ENCODE measurements at regions not wholly inside any gene's neighbourhood (a gene's known extent, or its start where the extent isn't known, plus 50 kb on each side); places are given as distances from the start of the nearest gene placed in this dataset.
"Not testable (repeated sequence)": the region's sequence is repeated elsewhere in the genome, so short reads cannot be mapped to it uniquely, and the experiment has no call there.

DNA sequence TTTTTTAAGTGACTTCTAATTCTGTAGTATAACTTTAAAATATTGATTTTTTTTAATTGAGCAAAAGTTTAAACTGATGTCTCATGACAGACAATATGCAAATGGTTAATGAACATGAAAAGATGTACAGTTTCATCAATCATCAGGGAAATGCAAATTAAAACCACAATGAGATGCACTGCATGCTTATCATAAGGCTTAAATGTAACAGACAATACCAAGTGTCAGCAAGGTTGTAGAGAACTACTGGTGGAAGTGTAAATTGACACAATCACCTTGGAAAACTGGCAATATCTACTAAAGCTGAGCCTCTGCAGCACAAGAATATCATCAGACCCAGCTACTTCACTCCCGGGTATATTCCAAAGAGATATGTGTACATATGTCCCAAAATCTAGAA is 70.2 kb upstream of the DAPP1 start:
- Histone ChIP-seq H3K4me3 (no peak overlapping the region), H3K9me3 (ENCODE audit: low read depth) (no peaks in the 10 kb centered on the region)

GRCh38 chr4:99736846-99737245 is 79.2 kb upstream of the C4orf54 start:
- Histone ChIP-seq H3F3A (ENCODE audit: insufficient read depth) (no peaks in the 10 kb centered on the region), H3K27ac (no peak overlapping the region), H3K9me2 (ENCODE audit: insufficient read depth) (no peaks in the 10 kb centered on the region), H3K4me3 (no peak overlapping the region), H3K4me1 (ENCODE audit: insufficient read depth) (no peaks in the 10 kb centered on the region), H3K9me3 (ENCODE audit: low read depth) (no peaks in the 10 kb centered on the region), H2AFZ (no peak overlapping the region), H3K4me2 (ENCODE audit: unreplicated experiment) (no peak overlapping the region), H3K9ac (no peak overlapping the region), H3K79me2 (ENCODE audit: insufficient read depth) (no peaks in the 10 kb centered on the region), H4K20me1 (ENCODE audit: insufficient read depth) (no peaks in the 10 kb centered on the region), H3K27me3 (replicated peaks; ENCODE audit: insufficient read depth) (no peaks in the 10 kb centered on the region), H3K36me3 (ENCODE audit: low read depth) (no peaks in the 10 kb centered on the region)
- 18 to 19% methylated on average over 1 of the region's 1 CpG for WGBS, 2 experiments (ENCODE audit: low coverage in 1 of 2, low lambda C conversion rate in 2 of 2, missing lambda C conversion rate in 2 of 2)
- DNase-seq: no peak
- in situ Hi-C loops (cut with MboI): no loop called here
- TF ChIP-seq EZH2phosphoT487 (IDR thresholded peaks at IDR 0.05; ENCODE audit: insufficient read depth, low read depth) (no peak), EZH2 (IDR thresholded peaks at IDR 0.05; ENCODE audit: insufficient read depth, poor library complexity, severe bottlenecking) (no peak)

More for the DNA sequence above, 70.2 kb upstream of the DAPP1 start:
- Histone ChIP-seq H3F3A (ENCODE audit: insufficient read depth) (no peaks in the 10 kb centered on the region), H3K36me3 (ENCODE audit: low read depth) (no peaks in the 10 kb centered on the region), H3K79me2 (ENCODE audit: insufficient read depth) (no peaks in the 10 kb centered on the region), H3K9me2 (ENCODE audit: insufficient read depth) (no peaks in the 10 kb centered on the region), H3K27ac (no peak overlapping the region), H3K4me1 (ENCODE audit: insufficient read depth) (no peaks in the 10 kb centered on the region), H3K4me2 (ENCODE audit: unreplicated experiment) (no peak overlapping the region), H3K9ac (no peak overlapping the region), H4K20me1 (ENCODE audit: insufficient read depth) (no peaks in the 10 kb centered on the region), H3K27me3 (replicated peaks; ENCODE audit: insufficient read depth) (no peaks in the 10 kb centered on the region), H2AFZ (no peak overlapping the region)
- WGBS, 2 experiments (ENCODE audit: low coverage in 1 of 2, low lambda C conversion rate in 2 of 2, missing lambda C conversion rate in 2 of 2): 36 to 54% methylated on average over 1 of the region's 1 CpG
- no peak for TF ChIP-seq EZH2phosphoT487 (IDR thresholded peaks at IDR 0.05; ENCODE audit: insufficient read depth, low read depth)
- no peak for TF ChIP-seq EZH2 (IDR thresholded peaks at IDR 0.05; ENCODE audit: insufficient read depth, poor library complexity, severe bottlenecking)
- in situ Hi-C loops (cut with MboI): no loop called here
- no peak for DNase-seq

- no peak for TF ChIP-seq EZH2 (IDR thresholded peaks at IDR 0.05; ENCODE audit: insufficient read depth, poor library complexity, severe bottlenecking)
- no peaks in the 10 kb centered on the region for H3K27me3 ChIP-seq (replicated peaks; ENCODE audit: insufficient read depth)
- no peak overlapping the region for H3K4me3 ChIP-seq
- in situ Hi-C loops (cut with MboI): no loop called here
- no peaks in the 10 kb centered on the region for H4K20me1 ChIP-seq (ENCODE audit: insufficient read depth)
- no peak overlapping the region for H2AFZ ChIP-seq
- no peaks in the 10 kb centered on the region for H3K9me3 ChIP-seq (ENCODE audit: low read depth)
- no peak overlapping the region for H3K9ac ChIP-seq
- no peak overlapping the region for H3K27ac ChIP-seq
- H3F3A ChIP-seq (ENCODE audit: insufficient read depth): no peaks in the 10 kb centered on the region
- H3K79me2 ChIP-seq (ENCODE audit: insufficient read depth): no peaks in the 10 kb centered on the region
- H3K4me1 ChIP-seq (ENCODE audit: insufficient read depth): no peaks in the 10 kb centered on the region
- H3K36me3 ChIP-seq (ENCODE audit: low read depth): no peaks in the 10 kb centered on the region
- no peak for DNase-seq
- H3K9me2 ChIP-seq (ENCODE audit: insufficient read depth): no peaks in the 10 kb centered on the region
- H3K4me2 ChIP-seq (ENCODE audit: unreplicated experiment): no peak overlapping the region
Measured at GRCh38 chr4:99735822-99736221, 78.2 kb upstream of the C4orf54 start.

DNA sequence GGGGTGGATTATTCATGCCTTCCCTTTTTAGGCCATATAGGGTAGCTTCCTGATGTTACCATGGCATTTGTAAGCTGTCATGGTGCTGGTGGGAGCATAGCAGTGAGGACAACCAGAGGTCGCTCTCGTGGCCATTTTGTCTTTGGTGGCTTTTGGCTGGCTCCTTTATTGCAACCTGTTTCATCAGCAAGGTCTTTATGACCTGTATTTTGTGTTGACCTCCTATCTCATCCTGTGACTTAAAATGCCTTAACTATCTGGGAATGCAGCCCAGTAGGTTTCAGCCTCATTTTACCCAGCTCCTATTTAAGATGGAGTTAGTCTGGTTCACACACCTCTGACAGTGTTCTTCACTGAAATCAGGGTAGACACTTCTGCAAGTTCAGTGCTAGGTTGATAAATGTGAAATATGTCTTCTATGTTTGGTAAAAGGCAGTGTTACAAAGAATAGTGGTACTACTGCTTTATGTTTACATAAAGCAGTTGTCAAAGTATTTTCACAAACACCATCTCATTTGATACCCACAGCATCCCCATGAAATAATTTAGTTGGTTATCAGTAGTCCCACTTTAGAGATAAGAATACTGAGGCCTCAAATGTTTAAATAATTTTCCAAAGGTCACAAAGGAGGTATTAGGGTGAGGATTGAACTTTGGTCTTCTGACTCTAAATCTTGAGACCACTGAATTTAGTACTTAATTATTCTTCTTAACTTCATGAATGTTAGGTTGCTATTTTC is 77.1 kb upstream of the C4orf54 start:
- Histone ChIP-seq H3K36me3 (ENCODE audit: low read depth) (no peaks in the 10 kb centered on the region), H3F3A (ENCODE audit: insufficient read depth) (no peaks in the 10 kb centered on the region), H3K27ac (no peak overlapping the region), H3K4me2 (ENCODE audit: unreplicated experiment) (no peak overlapping the region), H3K9ac (no peak overlapping the region), H2AFZ (no peak overlapping the region), H3K27me3 (replicated peaks; ENCODE audit: insufficient read depth) (no peaks in the 10 kb centered on the region), H3K9me3 (ENCODE audit: low read depth) (no peaks in the 10 kb centered on the region), H3K4me3 (no peak overlapping the region), H3K9me2 (ENCODE audit: insufficient read depth) (no peaks in the 10 kb centered on the region), H4K20me1 (ENCODE audit: insufficient read depth) (no peaks in the 10 kb centered on the region), H3K4me1 (ENCODE audit: insufficient read depth) (no peaks in the 10 kb centered on the region), H3K79me2 (ENCODE audit: insufficient read depth) (no peaks in the 10 kb centered on the region)
- in situ Hi-C loops (cut with MboI): no loop called here
- 36 to 50% methylated on average over 2 of the region's 2 CpGs for WGBS, 2 experiments (ENCODE audit: low coverage in 1 of 2, low lambda C conversion rate in 2 of 2, missing lambda C conversion rate in 2 of 2)
- DNase-seq: no peak
- no peak for TF ChIP-seq EZH2phosphoT487 (IDR thresholded peaks at IDR 0.05; ENCODE audit: insufficient read depth, low read depth)
- no peak for TF ChIP-seq EZH2 (IDR thresholded peaks at IDR 0.05; ENCODE audit: insufficient read depth, poor library complexity, severe bottlenecking)

GRCh38 chr4:99733455-99733854 is 75.8 kb upstream of the C4orf54 start:
- H3K9me2 ChIP-seq (ENCODE audit: insufficient read depth); H3K79me2 ChIP-seq (ENCODE audit: insufficient read depth); H3K4me2 ChIP-seq (ENCODE audit: unreplicated experiment); H3K4me3 ChIP-seq; H3K27me3 ChIP-seq (replicated peaks; ENCODE audit: insufficient read depth); DNase-seq; H3K27ac ChIP-seq; H3F3A ChIP-seq (ENCODE audit: insufficient read depth); H3K36me3 ChIP-seq (ENCODE audit: low read depth); H3K9me3 ChIP-seq (ENCODE audit: low read depth); in situ Hi-C loops (cut with MboI); H2AFZ ChIP-seq; H3K9ac ChIP-seq; H4K20me1 ChIP-seq (ENCODE audit: insufficient read depth); H3K4me1 ChIP-seq (ENCODE audit: insufficient read depth): not testable (repeated sequence)
- 13 to 27% methylated on average over 4 of the region's 4 CpGs for WGBS, 2 experiments (ENCODE audit: low coverage in 1 of 2, low lambda C conversion rate in 2 of 2, missing lambda C conversion rate in 2 of 2)
